Colonic mucosa (tissue), 4 donors: ENCODE measurements at regions not wholly inside any gene's neighbourhood (a gene's known extent, or its start where the extent isn't known, plus 50 kb on each side); places are given as distances from the start of the nearest gene placed in this dataset.

Experiments
- DNase-seq: peaks from one replicate; pipeline ENCODE4 v3.0.0-alpha.2; 2020
- H3K27ac ChIP-seq: fragments of 200-600 bp; one replicate; pipeline ENCODE4 v1.8.0; 2021
- H3K27me3 ChIP-seq: fragments of 200-600 bp; one replicate; pipeline ENCODE4 v1.8.0; 2021
- H3K36me3 ChIP-seq: fragments of 200-600 bp; one replicate; pipeline ENCODE4 v1.8.0; 2021
- H3K4me1 ChIP-seq: fragments of 200-600 bp; one replicate; pipeline ENCODE4 v1.8.0; 2021; ENCODE audit warnings: mild to moderate bottlenecking
- H3K4me3 ChIP-seq: fragments of 200-600 bp; one replicate; pipeline ENCODE4 v1.8.0; 2021
- H3K9ac ChIP-seq, 2 donors: one replicate each; pipeline ENCODE4 v1.7.0; 2013; ENCODE audit warnings: control low read depth in 2 of 2, low read depth in 2 of 2, low read length in 2 of 2
- H3K9me3 ChIP-seq: fragments of 200-600 bp; one replicate; pipeline ENCODE4 v1.8.0; 2021
- intact Hi-C: fragments of 100-400 bp; cut with DNase I; formaldehyde crosslinking; loops from one replicate; pipeline ENCODE4 v1.14.1; 2022
- TF ChIP-seq, protein P1 (sequence below): fragments of 200-600 bp; IDR thresholded peaks from one replicate; pipeline ENCODE4 v1.8.0; 2022; ENCODE audit warnings: antibody characterized with exemption, mild to moderate bottlenecking
- donor health status: healthy.
- donor health status: DM: no; HTN: no; CAD: no.
- donor health status: DM: no; HTN: no; CAD: no.

DNA sequence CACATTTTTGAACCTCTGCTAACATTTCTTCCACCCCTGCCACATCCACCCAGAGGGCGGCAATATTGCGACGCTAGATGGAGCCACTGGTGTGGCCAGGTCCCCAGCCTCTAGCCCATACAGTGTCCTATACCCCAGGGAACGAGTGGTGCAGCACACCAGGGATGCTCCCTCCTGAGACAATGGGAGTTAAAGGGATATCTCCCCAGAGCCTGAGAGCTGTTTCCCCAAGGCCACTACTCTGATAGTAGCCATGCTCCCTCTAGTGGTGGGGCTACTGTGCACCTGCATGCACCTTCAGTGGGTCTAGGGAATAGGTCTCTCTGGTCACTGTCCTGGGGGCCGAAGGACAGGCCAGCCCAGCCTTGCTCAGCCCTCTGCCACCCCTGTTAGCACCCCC lies 336.4 kb upstream of the FSHR start:
- Histone ChIP-seq H3K27me3 (no peaks in the 10 kb centered on the region), H3K4me3 (no peak overlapping the region), H3K9me3 (no peaks in the 10 kb centered on the region), H3K27ac (no peak overlapping the region), H3K9ac (no peak overlapping the region), H3K36me3 (no peaks in the 10 kb centered on the region), H3K4me1 (no peaks in the 10 kb centered on the region)
- peak; percentile 28 for DNase-seq
- intact Hi-C loops: loop anchor here (2.0 to 5.0 kb wide), 2 partner anchors 236 to 543 kb away; no protein-coding TSS in a partner anchor
- TF ChIP-seq, protein P1, sequence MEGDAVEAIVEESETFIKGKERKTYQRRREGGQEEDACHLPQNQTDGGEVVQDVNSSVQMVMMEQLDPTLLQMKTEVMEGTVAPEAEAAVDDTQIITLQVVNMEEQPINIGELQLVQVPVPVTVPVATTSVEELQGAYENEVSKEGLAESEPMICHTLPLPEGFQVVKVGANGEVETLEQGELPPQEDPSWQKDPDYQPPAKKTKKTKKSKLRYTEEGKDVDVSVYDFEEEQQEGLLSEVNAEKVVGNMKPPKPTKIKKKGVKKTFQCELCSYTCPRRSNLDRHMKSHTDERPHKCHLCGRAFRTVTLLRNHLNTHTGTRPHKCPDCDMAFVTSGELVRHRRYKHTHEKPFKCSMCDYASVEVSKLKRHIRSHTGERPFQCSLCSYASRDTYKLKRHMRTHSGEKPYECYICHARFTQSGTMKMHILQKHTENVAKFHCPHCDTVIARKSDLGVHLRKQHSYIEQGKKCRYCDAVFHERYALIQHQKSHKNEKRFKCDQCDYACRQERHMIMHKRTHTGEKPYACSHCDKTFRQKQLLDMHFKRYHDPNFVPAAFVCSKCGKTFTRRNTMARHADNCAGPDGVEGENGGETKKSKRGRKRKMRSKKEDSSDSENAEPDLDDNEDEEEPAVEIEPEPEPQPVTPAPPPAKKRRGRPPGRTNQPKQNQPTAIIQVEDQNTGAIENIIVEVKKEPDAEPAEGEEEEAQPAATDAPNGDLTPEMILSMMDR: peak; percentile 64

DNA sequence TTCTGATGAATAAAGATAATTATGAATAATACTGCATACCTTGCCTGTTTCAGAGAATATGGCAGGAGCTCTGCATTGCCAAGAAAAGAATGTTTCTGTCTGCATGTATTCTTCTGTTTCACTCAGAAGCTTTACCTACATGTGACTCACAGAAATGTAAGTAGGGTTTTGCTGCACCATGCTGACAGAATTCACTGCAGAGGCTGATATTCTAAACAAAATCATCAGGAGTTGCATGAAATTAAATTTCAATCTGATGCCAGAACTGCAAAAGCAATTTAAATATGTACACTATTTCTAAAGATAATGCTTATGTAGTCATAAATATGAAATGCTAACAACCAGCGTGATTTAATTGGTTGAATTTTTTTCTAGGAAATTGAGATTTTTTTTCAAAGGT lies 332.8 kb upstream of the FSHR start:
- TF ChIP-seq, protein P1: no peak
- H3K9ac ChIP-seq: no peak overlapping the region
- H3K4me1 ChIP-seq: no peaks in the 10 kb centered on the region
- H3K4me3 ChIP-seq: no peak overlapping the region
- DNase-seq: no peak
- no peaks in the 10 kb centered on the region for H3K36me3 ChIP-seq
- H3K27ac ChIP-seq: no peak overlapping the region
- H3K27me3 ChIP-seq: no peaks in the 10 kb centered on the region
- intact Hi-C loops: no loop called here
- H3K9me3 ChIP-seq: no peaks in the 10 kb centered on the region

DNA sequence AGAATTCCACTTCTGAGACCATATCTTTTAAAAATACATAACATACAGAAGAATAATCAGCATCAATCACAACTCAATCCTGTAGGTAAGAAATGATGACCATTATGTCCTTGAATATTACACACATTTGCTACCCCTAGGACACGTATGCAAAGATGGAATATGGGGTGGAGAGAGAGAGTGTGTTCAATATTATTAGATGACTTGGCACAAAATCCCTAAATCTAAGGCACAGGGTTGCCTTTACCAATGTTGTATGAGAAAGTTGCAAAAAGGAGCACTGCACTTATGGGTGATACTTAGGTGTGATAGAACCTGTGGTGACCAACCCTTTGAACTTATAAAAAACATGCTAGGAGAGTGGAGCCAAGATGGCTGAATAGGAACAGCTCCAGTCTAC lies 326.2 kb upstream of the FSHR start:
- Histone ChIP-seq H3K4me1 (no peaks in the 10 kb centered on the region), H3K4me3 (no peak overlapping the region), H3K27ac (no peak overlapping the region), H3K9me3 (no peaks in the 10 kb centered on the region), H3K36me3 (no peaks in the 10 kb centered on the region), H3K27me3 (no peaks in the 10 kb centered on the region), H3K9ac (no peak overlapping the region)
- intact Hi-C loops: no loop called here
- no peak for DNase-seq
- TF ChIP-seq, protein P1: no peak

DNA sequence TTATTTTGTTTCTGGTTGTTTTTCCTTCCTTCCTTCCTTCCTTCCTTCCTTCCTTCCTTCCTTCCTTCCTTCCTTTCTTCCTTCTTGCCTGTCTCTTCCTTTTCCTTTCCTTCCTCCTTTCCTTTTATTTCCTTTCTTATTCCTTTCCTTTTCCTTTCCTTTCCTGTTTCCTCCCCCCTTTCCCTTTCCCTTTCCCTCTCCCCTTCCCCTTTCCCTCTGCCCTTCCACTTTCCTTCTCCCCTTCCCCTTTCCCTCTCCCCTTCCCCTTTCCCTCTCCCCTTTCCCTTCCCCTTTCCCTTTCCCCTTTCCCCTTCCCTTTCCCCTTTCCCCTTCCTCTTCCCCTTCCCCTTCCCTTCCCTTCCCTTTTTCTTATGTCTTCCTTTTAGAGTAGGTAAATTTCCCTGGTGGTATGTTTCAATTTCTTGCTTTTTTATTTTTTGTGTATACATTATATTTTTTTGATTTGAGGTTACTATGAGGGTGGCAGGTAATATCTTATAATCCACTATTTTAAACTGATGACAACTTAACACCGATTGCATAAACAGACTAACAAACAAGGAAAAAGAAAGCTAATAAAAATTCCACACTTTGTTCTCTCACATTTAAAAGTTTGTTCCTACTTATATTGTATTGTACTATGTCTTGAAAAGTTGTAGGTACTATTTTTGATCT lies 311.0 kb upstream of the FSHR start:
- no peak for DNase-seq
- no peaks in the 10 kb centered on the region for H3K36me3 ChIP-seq
- TF ChIP-seq, protein P1: no peak
- intact Hi-C loops: no loop called here
- H3K4me1 ChIP-seq: no peaks in the 10 kb centered on the region
- H3K9me3 ChIP-seq: no peaks in the 10 kb centered on the region
- no peak overlapping the region for H3K27ac ChIP-seq
- no peaks in the 10 kb centered on the region for H3K27me3 ChIP-seq
- H3K9ac ChIP-seq: no peak overlapping the region
- no peak overlapping the region for H3K4me3 ChIP-seq

- H3K36me3 ChIP-seq: no peaks in the 10 kb centered on the region
- DNase-seq: no peak
- no peaks in the 10 kb centered on the region for H3K27me3 ChIP-seq
- intact Hi-C loops: no loop called here
- H3K4me1 ChIP-seq: no peaks in the 10 kb centered on the region
- TF ChIP-seq, protein P1: no peak
- H3K27ac ChIP-seq: no peak overlapping the region
- no peaks in the 10 kb centered on the region for H3K9me3 ChIP-seq
- no peak overlapping the region for H3K4me3 ChIP-seq
- no peak overlapping the region for H3K9ac ChIP-seq
These were observed 305.1 kb upstream of the FSHR start for GRCh38 chr2:49459314-49459993.
